WERI-Rb-1 (cell line): ENCODE measurements at regions not wholly inside any gene's neighbourhood (a gene's known extent, or its start where the extent isn't known, plus 50 kb on each side); places are given as distances from the start of the nearest gene placed in this dataset.

Source experiments
- DNase-seq: peaks from one replicate; pipeline ENCODE4 v3.0.0-alpha.2; 2020
- H3K27ac ChIP-seq: fragments of 250-450 bp; sonication (Bioruptor Pico); 2 replicates; pipeline ENCODE4 v1.5.1; 2020; ENCODE audit warnings: mild to moderate bottlenecking, moderate library complexity
- H3K27me3 ChIP-seq: fragments of 250-450 bp; sonication (Bioruptor Pico); 2 replicates; pipeline ENCODE4 v1.5.1; 2021; ENCODE audit warnings: mild to moderate bottlenecking, low read depth, moderate library complexity; ENCODE audit not compliant: insufficient read depth, severe bottlenecking
- H3K36me3 ChIP-seq: fragments of 250-450 bp; sonication (Bioruptor Pico); 2 replicates; pipeline ENCODE4 v1.5.1; 2020; ENCODE audit warnings: mild to moderate bottlenecking, moderate library complexity
- H3K4me3 ChIP-seq: 2 replicates; pipeline ENCODE4 v1.5.1; 2011; ENCODE audit warnings: low read depth, mild to moderate bottlenecking, control low read depth, low read length
- H3K9me3 ChIP-seq: fragments of 250-450 bp; sonication (Bioruptor Pico); 2 replicates; pipeline ENCODE4 v1.5.1; 2021; ENCODE audit warnings: mild to moderate bottlenecking, moderate library complexity; ENCODE audit not compliant: severe bottlenecking
- CTCF ChIP-seq: IDR thresholded peaks from 2 replicates; pipeline ENCODE4 v1.5.1; 2011; ENCODE audit warnings: low read depth, mild to moderate bottlenecking, control low read depth, inconsistent platforms, low read length

GRCh38 chr4:163901319-163901718 lies 406.8 kb downstream of the TMA16 start:
- no peak for TF ChIP-seq CTCF
- DNase-seq = no peak
- H3K27ac ChIP-seq = no peak overlapping the region
- H3K9me3 ChIP-seq = peaks cover 5% of the 10 kb centered on the region
- no peak overlapping the region for H3K4me3 ChIP-seq
- H3K36me3 ChIP-seq = no peaks in the 10 kb centered on the region
- H3K27me3 ChIP-seq = no peaks in the 10 kb centered on the region

DNA sequence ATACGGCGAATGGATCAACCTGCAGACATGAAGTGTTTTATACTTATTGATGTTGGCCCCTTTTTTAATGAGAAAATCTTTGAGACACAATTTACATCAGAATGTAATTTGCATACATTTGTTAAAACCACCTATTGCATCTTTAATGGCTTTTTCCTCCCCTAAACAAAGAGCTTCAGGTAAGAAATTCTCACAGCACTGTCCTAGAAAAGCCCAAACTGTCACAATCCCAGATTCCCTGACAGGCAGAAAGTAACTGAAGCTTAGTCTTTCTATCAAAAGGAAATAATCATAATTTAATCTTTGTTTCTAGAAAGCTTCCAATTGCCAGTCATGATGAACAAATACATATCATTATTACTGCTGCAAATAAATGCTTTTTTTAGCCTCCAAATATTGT lies 407.9 kb downstream of the TMA16 start:
- Histone ChIP-seq H3K27me3 (no peaks in the 10 kb centered on the region), H3K4me3 (no peak overlapping the region), H3K27ac (no peak overlapping the region), H3K36me3 (no peaks in the 10 kb centered on the region), H3K9me3 (peaks cover 1% of the 10 kb centered on the region)
- no peak for DNase-seq
- TF ChIP-seq CTCF = no peak

- Histone ChIP-seq H3K4me3 (no peak overlapping the region), H3K27ac (no peak overlapping the region), H3K27me3 (no peaks in the 10 kb centered on the region), H3K9me3 (no peaks in the 10 kb centered on the region), H3K36me3 (no peaks in the 10 kb centered on the region)
- no peak for DNase-seq
- TF ChIP-seq CTCF = no peak
These were observed 417.4 kb downstream of the TMA16 start for GRCh38 chr4:163911891-163912290.

- no peaks in the 10 kb centered on the region for H3K9me3 ChIP-seq
- no peak for TF ChIP-seq CTCF
These were observed 419.1 kb downstream of the TMA16 start for GRCh38 chr4:163913571-163913970.

DNA sequence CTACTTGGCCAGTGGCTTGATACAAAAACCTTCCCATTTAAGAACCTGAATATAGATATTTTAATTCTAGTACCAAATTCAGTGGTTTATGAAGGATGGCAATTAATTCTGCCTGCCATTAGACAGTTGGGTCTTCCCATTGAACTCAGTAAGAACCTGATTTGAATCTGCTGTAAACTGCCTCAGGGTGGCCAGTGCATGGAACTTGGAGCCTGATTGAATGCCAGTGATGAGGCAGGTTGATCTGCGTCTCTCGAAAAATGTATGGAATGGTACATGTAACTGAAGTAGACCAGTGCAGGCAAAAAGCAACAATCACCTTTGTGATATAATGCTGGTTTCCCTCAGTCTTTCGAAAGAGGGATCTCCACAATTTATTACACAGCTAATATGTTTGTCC lies 421.4 kb downstream of the TMA16 start:
- H3K27me3 ChIP-seq = no peaks in the 10 kb centered on the region
- TF ChIP-seq CTCF = no peak
- no peaks in the 10 kb centered on the region for H3K9me3 ChIP-seq
- no peak overlapping the region for H3K4me3 ChIP-seq
- H3K36me3 ChIP-seq = no peaks in the 10 kb centered on the region
- no peak overlapping the region for H3K27ac ChIP-seq
- no peak for DNase-seq

More at GRCh38 chr4:163913571-163913970, 419.1 kb downstream of the TMA16 start:
- Histone ChIP-seq H3K36me3 (no peaks in the 10 kb centered on the region), H3K4me3 (no peak overlapping the region), H3K27me3 (no peaks in the 10 kb centered on the region), H3K27ac (no peak overlapping the region)
- DNase-seq = no peak

- DNase-seq = peak; percentile 15
- no peaks in the 10 kb centered on the region for H3K9me3 ChIP-seq
- no peaks in the 10 kb centered on the region for H3K36me3 ChIP-seq
- TF ChIP-seq CTCF = no peak
- no peak overlapping the region for H3K27ac ChIP-seq
- no peak overlapping the region for H3K4me3 ChIP-seq
- no peaks in the 10 kb centered on the region for H3K27me3 ChIP-seq
These were observed 425.9 kb downstream of the TMA16 start for GRCh38 chr4:163920426-163920825.
